Neural cell (in vitro differentiated cells): ENCODE measurements at regions not wholly inside any gene's neighbourhood (a gene's known extent, or its start where the extent isn't known, plus 50 kb on each side); places are given as distances from the start of the nearest gene placed in this dataset.
"Not testable (repeated sequence)": the region's sequence is repeated elsewhere in the genome, so short reads cannot be mapped to it uniquely, and the experiment has no call there.

Source experiments
- H2AFZ ChIP-seq: fragments of 200-600, 300-800 bp; sonication (generic), shearing (Covaris generic); 2 replicates; pipeline ENCODE4 v1.6.0; 2014; ENCODE audit warnings: low read depth, mild to moderate bottlenecking, antibody characterized with exemption, low read length, moderate library complexity
- H3F3A ChIP-seq: fragments of 200-600 bp; shearing (Covaris generic); 2 replicates; pipeline ENCODE4 v1.6.1; 2016; ENCODE audit warnings: mild to moderate bottlenecking, moderate library complexity, mixed read lengths, antibody characterized with exemption, low read length; ENCODE audit not compliant: insufficient read depth, poor library complexity, severe bottlenecking
- H3K27ac ChIP-seq: fragments of 200-600, 300-800 bp; sonication (generic), shearing (Covaris generic); 2 replicates; pipeline ENCODE4 v1.5.1; 2014; ENCODE audit warnings: mild to moderate bottlenecking, low read length, moderate library complexity
- H3K27me3 ChIP-seq: fragments of 300-800, 200-600 bp; sonication (generic), shearing (Covaris generic); 2 replicates; pipeline ENCODE4 v1.6.0; 2014; ENCODE audit warnings: mild to moderate bottlenecking, low read depth, low read length, moderate library complexity; ENCODE audit not compliant: insufficient read depth
- H3K36me3 ChIP-seq: fragments of 300-800, 200-600 bp; sonication (generic), shearing (Covaris generic); 2 replicates; pipeline ENCODE4 v1.5.1; 2014; ENCODE audit warnings: mild to moderate bottlenecking, antibody characterized with exemption, low read length, moderate library complexity; ENCODE audit not compliant: insufficient read depth
- H3K4me2 ChIP-seq: fragments of 300-800, 200-600 bp; sonication (generic), shearing (Covaris generic); 2 replicates; pipeline ENCODE4 v1.6.0; 2014; ENCODE audit warnings: mild to moderate bottlenecking, low read length
- H3K4me3 ChIP-seq: fragments of 300-800, 200-600 bp; sonication (generic), shearing (Covaris generic); 2 replicates; pipeline ENCODE4 v1.5.1; 2014; ENCODE audit warnings: mild to moderate bottlenecking, low read length, moderate library complexity
- H3K79me2 ChIP-seq: fragments of 200-600 bp; shearing (Covaris generic); replicated peaks from 2 replicates; pipeline ENCODE4 v1.6.0; 2014; ENCODE audit warnings: mild to moderate bottlenecking, low read length, moderate library complexity; ENCODE audit not compliant: insufficient read depth
- H3K9ac ChIP-seq: fragments of 300-800, 200-600 bp; sonication (generic), shearing (Covaris generic); 2 replicates; pipeline ENCODE4 v1.6.1; 2016; ENCODE audit warnings: mild to moderate bottlenecking, low read length, mixed read lengths
- H3K9me2 ChIP-seq: fragments of 200-600 bp; shearing (Covaris generic); 2 replicates; pipeline ENCODE4 v1.6.1; 2016; ENCODE audit warnings: mild to moderate bottlenecking, low read length, mixed read lengths; ENCODE audit not compliant: insufficient read depth
- H3K9me3 ChIP-seq: fragments of 200-600, 300-800 bp; sonication (generic), shearing (Covaris generic); 2 replicates; pipeline ENCODE4 v1.6.1; 2016; ENCODE audit warnings: mild to moderate bottlenecking, mixed run types, low read length, moderate library complexity, mixed read lengths
- H4K20me1 ChIP-seq: fragments of 200-600 bp; shearing (Covaris generic); 2 replicates; pipeline ENCODE4 v1.6.1; 2016; ENCODE audit warnings: mild to moderate bottlenecking, mixed run types; ENCODE audit not compliant: insufficient read depth
- CTCF ChIP-seq: fragments of 450-650 bp; IDR thresholded peaks from 2 replicates; pipeline ENCODE4 v1.5.1; 2014; ENCODE audit warnings: antibody characterized with exemption, mild to moderate bottlenecking, moderate library complexity; ENCODE audit not compliant: poor library complexity, severe bottlenecking
- EP300 ChIP-seq: fragments of 450-650 bp; conservative IDR thresholded peaks from 2 replicates; pipeline ENCODE4 v1.6.1; 2014; ENCODE audit warnings: antibody characterized with exemption, mild to moderate bottlenecking, moderate library complexity; ENCODE audit not compliant: poor library complexity, severe bottlenecking
- EZH2 ChIP-seq: fragments of 200-600, 300-800 bp; shearing (Covaris generic), sonication (generic); IDR thresholded peaks from 2 replicates; pipeline ENCODE4 v1.6.1; 2014; ENCODE audit warnings: antibody characterized with exemption, low read length, borderline replicate concordance, mild to moderate bottlenecking; ENCODE audit not compliant: insufficient read depth, poor library complexity, severe bottlenecking
- MXI1 ChIP-seq: fragments of 450-650 bp; conservative IDR thresholded peaks from 2 replicates; pipeline ENCODE4 v1.6.1; 2014; ENCODE audit warnings: antibody characterized with exemption, mild to moderate bottlenecking; ENCODE audit not compliant: poor library complexity, severe bottlenecking
- POLR2AphosphoS5 ChIP-seq: IDR thresholded peaks from 2 replicates; pipeline ENCODE4 v1.6.1; 2012
- RAD21 ChIP-seq: fragments of 450-650 bp; conservative IDR thresholded peaks from 2 replicates; pipeline ENCODE4 v1.6.1; 2014; ENCODE audit warnings: antibody characterized with exemption, mild to moderate bottlenecking, moderate library complexity
- SMC3 ChIP-seq: fragments of 450-650 bp; conservative IDR thresholded peaks from 2 replicates; pipeline ENCODE4 v1.6.1; 2014; ENCODE audit warnings: antibody characterized with exemption, mild to moderate bottlenecking, moderate library complexity; ENCODE audit not compliant: poor library complexity
- TAF1 ChIP-seq: IDR thresholded peaks from 2 replicates; pipeline ENCODE4 v1.6.1; 2012; ENCODE audit warnings: low read depth
- TF ChIP-seq, protein P1 (sequence below): IDR thresholded peaks from 2 replicates; pipeline ENCODE4 v1.6.1; 2012; ENCODE audit warnings: borderline replicate concordance

- TF ChIP-seq EP300 = no peak
- no peak for TF ChIP-seq POLR2AphosphoS5
- TF ChIP-seq TAF1 = no peak
- TF ChIP-seq CTCF = no peak
- TF ChIP-seq, protein P1, sequence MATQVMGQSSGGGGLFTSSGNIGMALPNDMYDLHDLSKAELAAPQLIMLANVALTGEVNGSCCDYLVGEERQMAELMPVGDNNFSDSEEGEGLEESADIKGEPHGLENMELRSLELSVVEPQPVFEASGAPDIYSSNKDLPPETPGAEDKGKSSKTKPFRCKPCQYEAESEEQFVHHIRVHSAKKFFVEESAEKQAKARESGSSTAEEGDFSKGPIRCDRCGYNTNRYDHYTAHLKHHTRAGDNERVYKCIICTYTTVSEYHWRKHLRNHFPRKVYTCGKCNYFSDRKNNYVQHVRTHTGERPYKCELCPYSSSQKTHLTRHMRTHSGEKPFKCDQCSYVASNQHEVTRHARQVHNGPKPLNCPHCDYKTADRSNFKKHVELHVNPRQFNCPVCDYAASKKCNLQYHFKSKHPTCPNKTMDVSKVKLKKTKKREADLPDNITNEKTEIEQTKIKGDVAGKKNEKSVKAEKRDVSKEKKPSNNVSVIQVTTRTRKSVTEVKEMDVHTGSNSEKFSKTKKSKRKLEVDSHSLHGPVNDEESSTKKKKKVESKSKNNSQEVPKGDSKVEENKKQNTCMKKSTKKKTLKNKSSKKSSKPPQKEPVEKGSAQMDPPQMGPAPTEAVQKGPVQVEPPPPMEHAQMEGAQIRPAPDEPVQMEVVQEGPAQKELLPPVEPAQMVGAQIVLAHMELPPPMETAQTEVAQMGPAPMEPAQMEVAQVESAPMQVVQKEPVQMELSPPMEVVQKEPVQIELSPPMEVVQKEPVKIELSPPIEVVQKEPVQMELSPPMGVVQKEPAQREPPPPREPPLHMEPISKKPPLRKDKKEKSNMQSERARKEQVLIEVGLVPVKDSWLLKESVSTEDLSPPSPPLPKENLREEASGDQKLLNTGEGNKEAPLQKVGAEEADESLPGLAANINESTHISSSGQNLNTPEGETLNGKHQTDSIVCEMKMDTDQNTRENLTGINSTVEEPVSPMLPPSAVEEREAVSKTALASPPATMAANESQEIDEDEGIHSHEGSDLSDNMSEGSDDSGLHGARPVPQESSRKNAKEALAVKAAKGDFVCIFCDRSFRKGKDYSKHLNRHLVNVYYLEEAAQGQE = no peak
- no peak for TF ChIP-seq SMC3
- TF ChIP-seq RAD21 = no peak
- no peak for TF ChIP-seq EZH2
- TF ChIP-seq MXI1 = no peak
- Histone ChIP-seq H3K27me3 (no peaks in the 10 kb centered on the region), H4K20me1 (no peaks in the 10 kb centered on the region), H3K9me3 (no peaks in the 10 kb centered on the region), H3K4me3 (no peak overlapping the region), H3K27ac (no peak overlapping the region), H2AFZ (no peak overlapping the region), H3K9ac (no peak overlapping the region), H3K9me2 (no peaks in the 10 kb centered on the region), H3K36me3 (no peaks in the 10 kb centered on the region), H3F3A (no peaks in the 10 kb centered on the region), H3K79me2 (no peaks in the 10 kb centered on the region), H3K4me2 (no peak overlapping the region)
These were observed 232.8 kb downstream of the CDH26 start for GRCh38 chr20:60191014-60191413.

GRCh38 chr20:60192326-60192725 lies 234.1 kb downstream of the CDH26 start:
- TF ChIP-seq, protein P1 = no peak
- TF ChIP-seq TAF1 (no peak), RAD21 (no peak), EP300 (no peak), SMC3 (no peak), CTCF (no peak), POLR2AphosphoS5 (no peak), EZH2 (no peak), MXI1 (no peak)
- Histone ChIP-seq H3K4me2 (no peak overlapping the region), H3K79me2 (no peaks in the 10 kb centered on the region), H3K27ac (no peak overlapping the region), H3K9me3 (no peaks in the 10 kb centered on the region), H3K36me3 (no peaks in the 10 kb centered on the region), H4K20me1 (no peaks in the 10 kb centered on the region), H3K9ac (no peak overlapping the region), H3K27me3 (no peaks in the 10 kb centered on the region), H3K4me3 (no peak overlapping the region), H3K9me2 (no peaks in the 10 kb centered on the region), H3F3A (no peaks in the 10 kb centered on the region), H2AFZ (no peak overlapping the region)

DNA sequence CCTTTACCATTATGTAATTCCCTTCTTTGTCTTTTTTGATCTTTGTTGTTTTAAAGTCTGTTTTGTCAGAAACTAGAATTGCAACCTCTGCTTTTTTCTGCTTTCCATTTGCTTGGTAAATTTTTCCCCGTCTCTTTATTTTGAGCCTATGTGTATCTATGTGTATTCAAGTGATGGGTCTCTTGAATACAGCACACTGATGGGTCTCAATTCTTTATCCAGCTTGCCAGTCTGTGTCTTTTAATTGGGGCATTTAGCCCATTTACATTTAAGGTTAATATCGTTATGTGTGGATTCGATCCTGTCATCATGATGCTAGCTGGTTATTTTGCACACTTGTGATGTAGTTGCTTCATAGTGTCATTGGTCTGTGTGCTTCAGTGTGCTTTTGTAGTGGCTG lies 240.9 kb downstream of the CDH26 start:
- not testable (repeated sequence) for H3K27ac ChIP-seq, H3K9me2 ChIP-seq, H3F3A ChIP-seq, H3K79me2 ChIP-seq, H4K20me1 ChIP-seq, H3K4me2 ChIP-seq, H3K27me3 ChIP-seq, H2AFZ ChIP-seq, H3K9ac ChIP-seq, H3K4me3 ChIP-seq, H3K36me3 ChIP-seq, H3K9me3 ChIP-seq
